Sigmoid colon (tissue), 6 donors: ENCODE measurements at regions not wholly inside any gene's neighbourhood (a gene's known extent, or its start where the extent isn't known, plus 50 kb on each side); places are given as distances from the start of the nearest gene placed in this dataset.

Experiments
- DNase-seq: peaks from one replicate; pipeline ENCODE4 v3.0.0-alpha.2; 2019
- H3K27ac ChIP-seq, 4 donors: fragments of 200-600 bp; sonication (generic); one replicate each; pipeline ENCODE4 v1.5.1; 2016 to 2019; ENCODE audit warnings: mild to moderate bottlenecking in 1 of 4
- H3K27me3 ChIP-seq, 3 donors: fragments of 200-600 bp; sonication (generic); one replicate each; pipeline ENCODE4 v1.5.1; 2019; ENCODE audit warnings: mild to moderate bottlenecking in 1 of 3
- H3K36me3 ChIP-seq, 4 donors: fragments of 200-600 bp; sonication (generic); one replicate each; pipeline ENCODE4 v1.5.1; 2016 to 2019
- H3K4me1 ChIP-seq, 4 donors: fragments of 200-600 bp; sonication (generic); one replicate each; pipeline ENCODE4 v1.5.1; 2017 to 2019
- H3K4me3 ChIP-seq, 4 donors: fragments of 200-600 bp; sonication (generic); one replicate each; pipeline ENCODE4 v1.5.1; 2017 to 2019; ENCODE audit warnings: mild to moderate bottlenecking in 2 of 4, moderate library complexity in 1 of 4
- H3K9me3 ChIP-seq, 4 donors: fragments of 200-600 bp in 3 of 4; sonication (generic) in 3 of 4; one replicate each; pipeline versions ENCODE4 v1.5.1 to v1.6.1; 2013 to 2019
- EP300 ChIP-seq, 4 donors: sonication (generic); formaldehyde crosslinking; IDR thresholded peaks; one replicate each; pipeline ENCODE4 v1.6.1; 2017; ENCODE audit warnings: antibody characterized with exemption in 4 of 4
- POLR2A ChIP-seq, 2 donors: fragments of 450-650 bp; IDR thresholded peaks; one replicate each; pipeline ENCODE4 v1.6.1; 2016; ENCODE audit warnings: antibody characterized with exemption in 2 of 2, mild to moderate bottlenecking in 2 of 2, moderate library complexity in 2 of 2
- POLR2AphosphoS5 ChIP-seq, 4 donors: sonication (generic); formaldehyde crosslinking; IDR thresholded peaks; one replicate each; pipeline ENCODE4 v1.6.1; 2017; ENCODE audit warnings: antibody characterized with exemption in 4 of 4
- WGBS, 2 donors: extraction: QIAGEN DNeasy Blood & Tissue Kit; methylation state at CpG; one replicate each; pipeline ENCODE4 v1.1.7; 2013; 5-methylcytosine and 5-hydroxymethylcytosine counted together
- intact Hi-C: fragments of 100-400 bp; cut with DNase I; formaldehyde crosslinking; loops from one replicate; pipeline ENCODE4 v1.15.1; 2023
- TF ChIP-seq, protein P1 (sequence below), 4 experiments: fragments of 450-650 bp in 3 of 4; fragments of 200-600 bp in 1 of 4; IDR thresholded peaks; one replicate each; pipeline ENCODE4 v1.5.1; 2016 to 2019; ENCODE audit warnings: antibody characterized with exemption in 4 of 4, mild to moderate bottlenecking in 3 of 4, moderate library complexity in 2 of 4
- donor health status: healthy with polysubstance abuse.
- donor health status: healthy.

DNA sequence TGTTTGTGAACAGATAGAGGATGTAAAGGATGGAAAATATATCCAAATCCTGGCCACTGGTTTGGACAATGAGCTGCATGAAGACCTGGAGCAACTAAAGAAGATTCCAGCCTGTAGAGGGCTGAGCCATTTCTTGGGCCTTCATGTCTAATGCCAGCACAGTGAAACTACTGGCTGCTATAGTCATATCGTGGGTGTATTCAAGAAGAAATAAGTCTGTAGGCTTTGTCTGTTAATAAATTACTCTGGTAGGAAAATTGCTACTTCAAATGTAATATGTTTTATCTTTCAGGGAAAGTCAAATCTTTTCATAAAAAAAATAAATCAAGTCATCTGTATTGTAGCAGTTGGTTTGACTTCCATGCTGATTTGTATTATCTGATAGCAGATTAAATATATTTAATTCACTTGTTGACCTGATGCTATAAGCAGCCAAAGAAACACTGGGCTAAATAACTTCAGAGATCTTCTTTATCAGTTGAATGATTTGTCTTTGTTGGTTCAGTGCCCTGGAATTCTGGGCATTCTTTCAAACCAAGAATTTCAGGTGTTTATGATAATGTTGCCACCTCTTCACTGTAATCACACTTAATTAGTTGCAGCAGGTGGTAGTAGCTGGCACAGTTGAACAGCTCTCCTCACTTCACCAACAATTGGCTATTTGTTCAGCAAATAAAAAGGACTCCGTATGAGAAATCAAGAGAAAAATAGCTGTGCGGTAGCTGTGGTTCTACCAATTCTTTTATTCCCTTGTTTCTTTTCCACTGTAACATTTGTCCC, 1109.5 kb downstream of the NSUN3 start:
- Histone ChIP-seq H3K36me3 (no peaks in the 10 kb centered on the region), H3K27me3 (no peaks in the 10 kb centered on the region), H3K9me3 (no peaks in the 10 kb centered on the region), H3K27ac (no peak overlapping the region), H3K4me1 (no peaks in the 10 kb centered on the region), H3K4me3 (no peak overlapping the region)
- intact Hi-C loops, result no loop called here
- no peak for DNase-seq
- 28 to 70% methylated on average over 3 of the region's 3 CpGs for WGBS, 2 donors
- TF ChIP-seq POLR2A (IDR thresholded peaks at IDR 0.05), result no peak
- no peak for TF ChIP-seq POLR2AphosphoS5 (IDR thresholded peaks at IDR 0.05)
- no peak for TF ChIP-seq EP300 (IDR thresholded peaks at IDR 0.05)
- TF ChIP-seq, protein P1, sequence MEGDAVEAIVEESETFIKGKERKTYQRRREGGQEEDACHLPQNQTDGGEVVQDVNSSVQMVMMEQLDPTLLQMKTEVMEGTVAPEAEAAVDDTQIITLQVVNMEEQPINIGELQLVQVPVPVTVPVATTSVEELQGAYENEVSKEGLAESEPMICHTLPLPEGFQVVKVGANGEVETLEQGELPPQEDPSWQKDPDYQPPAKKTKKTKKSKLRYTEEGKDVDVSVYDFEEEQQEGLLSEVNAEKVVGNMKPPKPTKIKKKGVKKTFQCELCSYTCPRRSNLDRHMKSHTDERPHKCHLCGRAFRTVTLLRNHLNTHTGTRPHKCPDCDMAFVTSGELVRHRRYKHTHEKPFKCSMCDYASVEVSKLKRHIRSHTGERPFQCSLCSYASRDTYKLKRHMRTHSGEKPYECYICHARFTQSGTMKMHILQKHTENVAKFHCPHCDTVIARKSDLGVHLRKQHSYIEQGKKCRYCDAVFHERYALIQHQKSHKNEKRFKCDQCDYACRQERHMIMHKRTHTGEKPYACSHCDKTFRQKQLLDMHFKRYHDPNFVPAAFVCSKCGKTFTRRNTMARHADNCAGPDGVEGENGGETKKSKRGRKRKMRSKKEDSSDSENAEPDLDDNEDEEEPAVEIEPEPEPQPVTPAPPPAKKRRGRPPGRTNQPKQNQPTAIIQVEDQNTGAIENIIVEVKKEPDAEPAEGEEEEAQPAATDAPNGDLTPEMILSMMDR (IDR thresholded peaks at IDR 0.05), result no peak

GRCh38 chr3:95177096-95177495, 1114.2 kb downstream of the NSUN3 start:
- TF ChIP-seq EP300 (IDR thresholded peaks at IDR 0.05), result no peak
- TF ChIP-seq, protein P1 (IDR thresholded peaks at IDR 0.05), result no peak
- no peak for TF ChIP-seq POLR2AphosphoS5 (IDR thresholded peaks at IDR 0.05)
- TF ChIP-seq POLR2A (IDR thresholded peaks at IDR 0.05), result no peak
- intact Hi-C loops, result no loop called here
- no peaks in the 10 kb centered on the region for H3K27me3 ChIP-seq

GRCh38 chr3:95184038-95184437, 1121.2 kb downstream of the NSUN3 start:
- 92 to 94% methylated on average over 6 of the region's 6 CpGs for WGBS, 2 donors
- intact Hi-C loops, result no loop called here
- TF ChIP-seq POLR2AphosphoS5 (IDR thresholded peaks at IDR 0.05) (no peak), POLR2A (IDR thresholded peaks at IDR 0.05) (no peak), EP300 (IDR thresholded peaks at IDR 0.05) (no peak)
- TF ChIP-seq, protein P1 (IDR thresholded peaks at IDR 0.05), result no peak
- no peak for DNase-seq
- Histone ChIP-seq H3K36me3 (no peaks in the 10 kb centered on the region), H3K4me1 (no peaks in the 10 kb centered on the region), H3K9me3 (no peaks in the 10 kb centered on the region), H3K27me3 (no peaks in the 10 kb centered on the region), H3K4me3 (no peak overlapping the region), H3K27ac (no peak overlapping the region)

More at GRCh38 chr3:95177096-95177495, 1114.2 kb downstream of the NSUN3 start:
- Histone ChIP-seq H3K9me3 (no peaks in the 10 kb centered on the region), H3K36me3 (no peaks in the 10 kb centered on the region), H3K4me1 (no peaks in the 10 kb centered on the region), H3K4me3 (no peak overlapping the region), H3K27ac (no peak overlapping the region)
- WGBS, 2 donors, result 84 to 86% methylated on average over 2 of the region's 2 CpGs
- DNase-seq, result no peak

DNA sequence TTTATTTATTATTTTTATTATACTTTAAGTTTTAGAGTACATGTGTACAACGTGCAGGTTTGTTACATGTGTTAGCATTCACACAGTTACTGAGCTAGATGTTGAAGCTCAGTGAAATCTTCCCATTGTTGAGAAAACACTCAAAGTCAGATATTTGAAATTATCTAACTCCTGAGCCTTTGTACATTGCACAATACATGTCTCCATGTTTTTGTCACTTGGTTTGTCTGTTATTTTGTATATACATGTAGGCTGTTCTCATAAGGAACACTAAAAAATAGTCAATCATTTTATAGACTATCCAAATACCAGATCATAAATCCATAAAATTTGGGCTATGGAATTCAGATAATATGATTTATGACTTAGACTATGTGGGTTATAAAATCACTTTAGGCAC, 1126.5 kb downstream of the NSUN3 start:
- Histone ChIP-seq H3K27me3 (no peaks in the 10 kb centered on the region), H3K4me1 (no peaks in the 10 kb centered on the region), H3K4me3 (no peak overlapping the region), H3K27ac (no peak overlapping the region), H3K9me3 (no peaks in the 10 kb centered on the region), H3K36me3 (no peaks in the 10 kb centered on the region)
- WGBS, 2 donors, result 19 to 67% methylated on average over 1 of the region's 1 CpG
- no peak for DNase-seq
- TF ChIP-seq EP300 (IDR thresholded peaks at IDR 0.05), result no peak
- intact Hi-C loops, result no loop called here

GRCh38 chr3:95197661-95198060, 1134.8 kb downstream of the NSUN3 start:
- Histone ChIP-seq H3K4me1 (no peaks in the 10 kb centered on the region), H3K27ac (no peak overlapping the region), H3K36me3 (no peaks in the 10 kb centered on the region), H3K27me3 (no peaks in the 10 kb centered on the region), H3K9me3 (no peaks in the 10 kb centered on the region), H3K4me3 (no peak overlapping the region)
- DNase-seq, result no peak
- TF ChIP-seq POLR2A (IDR thresholded peaks at IDR 0.05) (no peak), EP300 (IDR thresholded peaks at IDR 0.05) (no peak), POLR2AphosphoS5 (IDR thresholded peaks at IDR 0.05) (no peak)
- TF ChIP-seq, protein P1 (IDR thresholded peaks at IDR 0.05), result no peak
- intact Hi-C loops, result no loop called here
- WGBS, 2 donors, result 71 to 76% methylated on average over 4 of the region's 4 CpGs
